ENCODE measurements at regions not wholly inside any gene's neighbourhood (a gene's known extent, or its start where the extent isn't known, plus 50 kb on each side); places are given as distances from the start of the nearest gene placed in this dataset.

DNA sequence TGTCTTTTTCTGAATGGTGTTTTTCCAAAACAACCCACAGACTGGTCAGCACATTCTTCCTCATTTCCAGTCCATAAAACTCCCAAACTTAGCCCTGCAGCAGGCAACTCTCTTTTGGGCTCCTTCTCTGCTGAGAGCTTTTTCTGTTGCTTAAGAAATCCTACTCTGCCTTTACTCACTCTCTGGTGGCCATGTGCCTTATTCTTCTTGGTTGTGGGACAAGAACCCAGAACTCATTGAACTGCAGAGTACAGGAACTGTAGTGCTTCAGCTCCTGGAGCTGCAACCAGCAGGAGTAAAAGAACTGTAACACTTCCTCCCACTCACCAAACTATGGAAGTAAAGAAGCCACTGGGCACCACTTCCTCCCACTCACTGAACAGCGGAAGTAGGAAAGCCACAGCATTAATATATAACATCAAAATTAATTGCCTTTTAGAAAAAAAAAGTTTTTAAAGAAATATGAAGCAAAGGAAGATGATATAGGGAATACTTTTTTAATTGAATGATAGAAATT is 864.1 kb upstream of the PCDH10 start:
- TF ChIP-seq SP1 (IDR thresholded peaks at IDR 0.05), result no peak
- TF ChIP-seq, protein P1, sequence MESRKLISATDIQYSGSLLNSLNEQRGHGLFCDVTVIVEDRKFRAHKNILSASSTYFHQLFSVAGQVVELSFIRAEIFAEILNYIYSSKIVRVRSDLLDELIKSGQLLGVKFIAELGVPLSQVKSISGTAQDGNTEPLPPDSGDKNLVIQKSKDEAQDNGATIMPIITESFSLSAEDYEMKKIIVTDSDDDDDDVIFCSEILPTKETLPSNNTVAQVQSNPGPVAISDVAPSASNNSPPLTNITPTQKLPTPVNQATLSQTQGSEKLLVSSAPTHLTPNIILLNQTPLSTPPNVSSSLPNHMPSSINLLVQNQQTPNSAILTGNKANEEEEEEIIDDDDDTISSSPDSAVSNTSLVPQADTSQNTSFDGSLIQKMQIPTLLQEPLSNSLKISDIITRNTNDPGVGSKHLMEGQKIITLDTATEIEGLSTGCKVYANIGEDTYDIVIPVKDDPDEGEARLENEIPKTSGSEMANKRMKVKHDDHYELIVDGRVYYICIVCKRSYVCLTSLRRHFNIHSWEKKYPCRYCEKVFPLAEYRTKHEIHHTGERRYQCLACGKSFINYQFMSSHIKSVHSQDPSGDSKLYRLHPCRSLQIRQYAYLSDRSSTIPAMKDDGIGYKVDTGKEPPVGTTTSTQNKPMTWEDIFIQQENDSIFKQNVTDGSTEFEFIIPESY (IDR thresholded peaks at IDR 0.05), result no peak
- TF ChIP-seq, protein P2, sequence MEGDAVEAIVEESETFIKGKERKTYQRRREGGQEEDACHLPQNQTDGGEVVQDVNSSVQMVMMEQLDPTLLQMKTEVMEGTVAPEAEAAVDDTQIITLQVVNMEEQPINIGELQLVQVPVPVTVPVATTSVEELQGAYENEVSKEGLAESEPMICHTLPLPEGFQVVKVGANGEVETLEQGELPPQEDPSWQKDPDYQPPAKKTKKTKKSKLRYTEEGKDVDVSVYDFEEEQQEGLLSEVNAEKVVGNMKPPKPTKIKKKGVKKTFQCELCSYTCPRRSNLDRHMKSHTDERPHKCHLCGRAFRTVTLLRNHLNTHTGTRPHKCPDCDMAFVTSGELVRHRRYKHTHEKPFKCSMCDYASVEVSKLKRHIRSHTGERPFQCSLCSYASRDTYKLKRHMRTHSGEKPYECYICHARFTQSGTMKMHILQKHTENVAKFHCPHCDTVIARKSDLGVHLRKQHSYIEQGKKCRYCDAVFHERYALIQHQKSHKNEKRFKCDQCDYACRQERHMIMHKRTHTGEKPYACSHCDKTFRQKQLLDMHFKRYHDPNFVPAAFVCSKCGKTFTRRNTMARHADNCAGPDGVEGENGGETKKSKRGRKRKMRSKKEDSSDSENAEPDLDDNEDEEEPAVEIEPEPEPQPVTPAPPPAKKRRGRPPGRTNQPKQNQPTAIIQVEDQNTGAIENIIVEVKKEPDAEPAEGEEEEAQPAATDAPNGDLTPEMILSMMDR (IDR thresholded peaks at IDR 0.05; ENCODE audit: low read depth, low read length, missing input control), result no peak
- TF ChIP-seq JUND (IDR thresholded peaks at IDR 0.05), result no peak
- TF ChIP-seq, protein P3, sequence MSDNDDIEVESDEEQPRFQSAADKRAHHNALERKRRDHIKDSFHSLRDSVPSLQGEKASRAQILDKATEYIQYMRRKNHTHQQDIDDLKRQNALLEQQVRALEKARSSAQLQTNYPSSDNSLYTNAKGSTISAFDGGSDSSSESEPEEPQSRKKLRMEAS (IDR thresholded peaks at IDR 0.05), result no peak
- TF ChIP-seq GABPA (IDR thresholded peaks at IDR 0.05 in 1 of 2, conservative IDR thresholded peaks at IDR 0.05 in 1 of 2), result no peak
- no peak for TF ChIP-seq YY1 (IDR thresholded peaks at IDR 0.05)
- TF ChIP-seq, protein P4, sequence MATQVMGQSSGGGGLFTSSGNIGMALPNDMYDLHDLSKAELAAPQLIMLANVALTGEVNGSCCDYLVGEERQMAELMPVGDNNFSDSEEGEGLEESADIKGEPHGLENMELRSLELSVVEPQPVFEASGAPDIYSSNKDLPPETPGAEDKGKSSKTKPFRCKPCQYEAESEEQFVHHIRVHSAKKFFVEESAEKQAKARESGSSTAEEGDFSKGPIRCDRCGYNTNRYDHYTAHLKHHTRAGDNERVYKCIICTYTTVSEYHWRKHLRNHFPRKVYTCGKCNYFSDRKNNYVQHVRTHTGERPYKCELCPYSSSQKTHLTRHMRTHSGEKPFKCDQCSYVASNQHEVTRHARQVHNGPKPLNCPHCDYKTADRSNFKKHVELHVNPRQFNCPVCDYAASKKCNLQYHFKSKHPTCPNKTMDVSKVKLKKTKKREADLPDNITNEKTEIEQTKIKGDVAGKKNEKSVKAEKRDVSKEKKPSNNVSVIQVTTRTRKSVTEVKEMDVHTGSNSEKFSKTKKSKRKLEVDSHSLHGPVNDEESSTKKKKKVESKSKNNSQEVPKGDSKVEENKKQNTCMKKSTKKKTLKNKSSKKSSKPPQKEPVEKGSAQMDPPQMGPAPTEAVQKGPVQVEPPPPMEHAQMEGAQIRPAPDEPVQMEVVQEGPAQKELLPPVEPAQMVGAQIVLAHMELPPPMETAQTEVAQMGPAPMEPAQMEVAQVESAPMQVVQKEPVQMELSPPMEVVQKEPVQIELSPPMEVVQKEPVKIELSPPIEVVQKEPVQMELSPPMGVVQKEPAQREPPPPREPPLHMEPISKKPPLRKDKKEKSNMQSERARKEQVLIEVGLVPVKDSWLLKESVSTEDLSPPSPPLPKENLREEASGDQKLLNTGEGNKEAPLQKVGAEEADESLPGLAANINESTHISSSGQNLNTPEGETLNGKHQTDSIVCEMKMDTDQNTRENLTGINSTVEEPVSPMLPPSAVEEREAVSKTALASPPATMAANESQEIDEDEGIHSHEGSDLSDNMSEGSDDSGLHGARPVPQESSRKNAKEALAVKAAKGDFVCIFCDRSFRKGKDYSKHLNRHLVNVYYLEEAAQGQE (IDR thresholded peaks at IDR 0.05), result no peak
- TF ChIP-seq NR2F2 (IDR thresholded peaks at IDR 0.05), result no peak
- TF ChIP-seq, protein P5, sequence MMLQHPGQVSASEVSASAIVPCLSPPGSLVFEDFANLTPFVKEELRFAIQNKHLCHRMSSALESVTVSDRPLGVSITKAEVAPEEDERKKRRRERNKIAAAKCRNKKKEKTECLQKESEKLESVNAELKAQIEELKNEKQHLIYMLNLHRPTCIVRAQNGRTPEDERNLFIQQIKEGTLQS (IDR thresholded peaks at IDR 0.05), result no peak
- no peak for TF ChIP-seq RAD21 (IDR thresholded peaks at IDR 0.05)
- no peak for TF ChIP-seq TAF1 (conservative IDR thresholded peaks at IDR 0.05)
- no peak for TF ChIP-seq HNF4A (conservative IDR thresholded peaks at IDR 0.05)

All from liver (tissue), 3 donors.